ENCODE measurements at regions not wholly inside any gene's neighbourhood (a gene's known extent, or its start where the extent isn't known, plus 50 kb on each side); places are given as distances from the start of the nearest gene placed in this dataset.

GRCh38 chr20:39234520-39235095, 272.5 kb downstream of the DHX35 start:
- no peak for DNase-seq (ENCODE audit: low read depth in 2 of 2)

GRCh38 chr20:39233755-39234154, 271.6 kb downstream of the DHX35 start:
- DNase-seq (ENCODE audit: low read depth in 2 of 2), result no peak

- no peak for DNase-seq (ENCODE audit: low read depth in 2 of 2)
Measured at GRCh38 chr20:39227416-39227815, 265.3 kb downstream of the DHX35 start.

GRCh38 chr20:39225978-39226377, 263.8 kb downstream of the DHX35 start:
- no peak for DNase-seq (ENCODE audit: low read depth in 2 of 2)

- DNase-seq (ENCODE audit: low read depth in 2 of 2), result no peak
Measured at GRCh38 chr20:39225536-39225935, 263.4 kb downstream of the DHX35 start.

GRCh38 chr20:39222101-39222500, 260.0 kb downstream of the DHX35 start:
- no peak for DNase-seq (ENCODE audit: low read depth in 2 of 2)

GRCh38 chr20:39216195-39216594, 254.1 kb downstream of the DHX35 start:
- DNase-seq (ENCODE audit: low read depth in 2 of 2), result no peak

GRCh38 chr20:39214828-39215227, 252.7 kb downstream of the DHX35 start:
- no peak for DNase-seq (ENCODE audit: low read depth in 2 of 2)

- DNase-seq (ENCODE audit: low read depth in 2 of 2), result no peak
Measured at GRCh38 chr20:39213476-39214145, 251.5 kb downstream of the DHX35 start.

GRCh38 chr20:39211060-39211748, 249.1 kb downstream of the DHX35 start:
- no peak for DNase-seq (ENCODE audit: low read depth in 2 of 2)

- no peak for DNase-seq (ENCODE audit: low read depth in 2 of 2)
Measured at GRCh38 chr20:39210341-39211036, 248.3 kb downstream of the DHX35 start.

- no peak for DNase-seq (ENCODE audit: low read depth in 2 of 2)
Measured at GRCh38 chr20:39206899-39207564, 244.9 kb downstream of the DHX35 start.

- DNase-seq (ENCODE audit: low read depth in 2 of 2), result no peak
Measured at GRCh38 chr20:39195582-39196021, 233.5 kb downstream of the DHX35 start.

- DNase-seq (ENCODE audit: low read depth in 2 of 2), result no peak
Measured at GRCh38 chr20:39190666-39191570, 228.8 kb downstream of the DHX35 start.

GRCh38 chr20:39188266-39188765, 226.2 kb downstream of the DHX35 start:
- DNase-seq (ENCODE audit: low read depth in 2 of 2), result no peak

- DNase-seq (ENCODE audit: low read depth in 2 of 2), result no peak
Measured at GRCh38 chr20:39181490-39181889, 219.3 kb downstream of the DHX35 start.

GRCh38 chr20:39176457-39176856, 214.3 kb downstream of the DHX35 start:
- DNase-seq (ENCODE audit: low read depth in 2 of 2), result no peak

- no peak for DNase-seq (ENCODE audit: low read depth in 2 of 2)
Measured at GRCh38 chr20:39170896-39171463, 208.8 kb downstream of the DHX35 start.

- no peak for DNase-seq (ENCODE audit: low read depth in 2 of 2)
Measured at GRCh38 chr20:39165099-39165498, 203.0 kb downstream of the DHX35 start.

GRCh38 chr20:39164642-39165041, 202.5 kb downstream of the DHX35 start:
- no peak for DNase-seq (ENCODE audit: low read depth in 2 of 2)
